ENCODE measurements at regions not wholly inside any gene's neighbourhood (a gene's known extent, or its start where the extent isn't known, plus 50 kb on each side); places are given as distances from the start of the nearest gene placed in this dataset.

DNA sequence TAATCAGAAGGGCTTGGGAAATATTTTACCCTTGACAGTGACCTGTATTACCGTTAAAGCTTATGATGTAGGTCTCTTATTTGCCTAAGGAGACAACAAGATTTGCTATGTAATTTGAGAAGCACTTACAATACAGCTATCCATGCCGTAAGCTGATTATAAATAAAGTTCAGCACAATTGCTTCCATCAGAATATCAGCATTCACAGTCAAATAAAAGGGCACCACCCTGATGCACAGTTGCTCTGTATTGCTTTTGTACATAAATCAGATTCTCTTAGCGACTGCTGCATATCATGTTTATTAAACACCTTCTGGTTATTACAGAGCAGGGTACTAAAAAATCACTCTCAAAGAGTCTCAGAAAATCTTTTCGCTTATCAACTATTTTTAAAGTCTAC is 67.3 kb upstream of the VRK1 start:
- no peak for DNase-seq

DNA sequence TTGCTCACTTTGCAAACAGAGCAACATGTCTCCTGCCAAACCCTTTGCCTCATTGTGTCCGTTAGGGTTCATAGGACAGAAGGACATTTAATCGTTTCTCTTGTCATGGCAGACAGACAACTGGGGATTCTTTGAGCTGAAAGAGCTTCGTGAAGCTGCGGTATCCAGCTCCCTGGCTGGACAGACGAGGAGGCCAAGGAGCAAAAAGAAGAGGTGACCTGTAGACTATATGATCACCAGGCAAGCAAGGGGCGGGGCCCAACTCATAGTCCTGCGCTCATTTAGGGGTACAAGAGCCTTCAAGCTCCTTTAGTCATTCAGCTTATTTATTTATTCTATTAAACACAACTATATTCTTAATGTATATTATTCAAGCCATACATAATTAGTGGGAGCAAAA is 66.8 kb upstream of the VRK1 start:
- no peak for DNase-seq

DNA sequence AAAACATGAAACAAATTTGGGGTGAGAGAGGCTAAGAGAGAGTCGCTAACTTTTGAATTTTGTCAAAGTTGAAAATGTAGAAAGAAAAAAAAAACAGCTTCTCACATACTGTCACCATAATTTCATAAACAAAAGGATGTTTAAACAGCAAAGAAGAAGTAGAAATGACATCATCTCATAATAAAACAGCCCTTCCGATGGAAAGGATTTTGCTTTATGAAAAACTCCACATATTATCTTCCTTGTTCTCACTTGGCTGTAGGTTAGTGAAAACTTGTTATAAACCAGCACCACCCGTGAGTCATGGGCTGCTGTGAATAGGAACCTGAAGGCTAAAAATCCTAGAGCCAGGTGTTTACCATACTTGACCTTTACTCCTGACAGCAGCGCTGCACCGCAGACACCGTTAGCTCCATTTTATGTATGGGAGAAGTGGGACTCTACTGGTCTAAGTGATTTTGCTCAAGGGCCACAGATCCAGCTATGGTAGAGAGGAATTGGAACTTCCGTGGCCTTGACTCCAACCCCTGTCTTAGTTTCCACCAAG is 63.0 kb upstream of the VRK1 start:
- DNase-seq = no peak

DNA sequence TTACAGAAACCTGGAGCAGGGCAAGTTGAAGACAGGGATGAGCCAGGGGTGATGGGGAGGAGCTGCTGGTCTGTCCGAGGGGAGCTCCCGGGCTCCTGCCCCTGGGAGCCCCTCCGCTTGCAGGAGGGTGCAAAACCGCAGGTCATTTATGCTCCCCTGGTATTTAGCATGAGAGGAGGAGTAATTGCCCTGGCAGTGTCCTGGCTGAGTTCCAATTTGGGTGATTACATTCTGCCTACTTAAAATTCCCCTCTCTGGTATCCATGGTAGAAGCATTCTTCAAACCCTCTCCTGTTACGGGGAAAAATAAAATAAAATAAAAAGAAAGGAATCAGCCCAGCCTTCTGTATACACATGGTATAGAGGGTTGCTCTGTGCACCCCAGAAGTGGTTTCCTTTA is 61.7 kb upstream of the VRK1 start:
- DNase-seq = peak; percentile 53

DNA sequence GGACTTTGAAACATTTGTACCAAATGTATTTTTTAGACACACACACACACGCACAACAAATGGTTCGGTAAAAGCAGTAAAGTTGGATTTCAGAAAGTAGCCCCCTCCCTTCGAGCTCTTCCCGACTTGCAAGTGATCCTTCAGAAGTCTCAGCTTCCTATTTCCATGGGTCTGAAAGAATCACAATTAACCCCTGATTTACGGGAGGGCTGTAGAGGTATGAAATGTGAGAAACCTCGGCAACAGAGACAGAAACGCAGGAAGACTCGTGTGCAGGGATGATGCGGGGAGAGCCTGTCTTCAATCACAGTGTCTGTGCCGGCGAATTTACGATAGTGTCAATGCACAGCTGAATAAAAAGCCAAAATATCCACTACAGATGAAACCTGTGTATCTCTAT is 60.7 kb upstream of the VRK1 start:
- no peak for DNase-seq

DNA sequence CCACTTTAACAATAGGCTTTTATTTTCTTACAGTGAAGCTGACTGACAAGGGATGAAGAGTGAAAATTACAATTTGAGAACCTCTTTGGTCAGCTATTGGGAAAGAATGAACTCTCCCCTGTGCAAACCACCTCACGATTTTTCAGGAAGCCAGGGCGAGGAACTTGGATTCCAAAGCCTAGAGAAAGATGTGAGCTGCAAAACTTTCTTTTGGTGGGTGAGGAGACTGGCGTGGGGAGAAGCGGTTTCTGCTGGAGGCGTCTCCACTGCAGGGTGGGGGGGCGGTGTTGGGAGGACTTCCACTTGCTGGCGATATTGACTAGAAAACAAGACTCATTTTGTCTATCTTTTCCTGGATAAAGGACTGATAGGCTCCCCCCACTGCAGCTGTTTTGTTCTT is 59.3 kb upstream of the VRK1 start:
- DNase-seq = no peak

DNA sequence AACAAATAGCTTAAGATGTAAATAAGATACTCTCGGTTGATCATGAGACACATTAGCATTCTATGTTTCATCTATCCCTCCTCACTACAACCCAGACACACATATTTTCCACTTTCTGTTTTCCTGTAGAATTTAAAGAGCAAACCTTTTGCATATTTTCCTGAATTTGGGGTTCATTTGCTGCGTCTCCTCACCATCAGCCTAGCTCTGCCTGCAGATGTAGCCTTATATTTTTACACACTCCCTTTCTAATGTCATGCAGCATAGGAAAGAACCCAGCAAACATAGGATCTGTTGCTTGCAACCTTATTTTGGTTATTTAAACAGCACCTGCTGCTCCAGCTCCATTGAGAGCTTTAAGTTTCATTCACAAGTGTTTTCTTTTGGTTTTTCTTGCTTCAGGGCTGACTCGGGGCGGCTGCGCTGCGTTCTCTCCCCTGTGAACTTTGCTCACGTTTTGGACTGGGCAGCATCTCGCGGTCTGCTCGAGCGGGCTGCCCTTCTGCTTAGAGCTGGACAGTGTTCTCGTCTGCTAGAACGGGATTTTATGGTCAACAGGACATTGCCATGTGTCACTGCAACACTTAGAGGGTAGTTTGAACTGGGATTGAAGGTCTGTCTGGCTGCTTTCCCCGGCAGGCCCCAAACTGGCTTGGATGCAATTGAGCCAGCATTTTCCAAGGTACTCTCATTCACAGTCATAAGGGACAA is 57.8 kb upstream of the VRK1 start:
- no peak for DNase-seq

DNA sequence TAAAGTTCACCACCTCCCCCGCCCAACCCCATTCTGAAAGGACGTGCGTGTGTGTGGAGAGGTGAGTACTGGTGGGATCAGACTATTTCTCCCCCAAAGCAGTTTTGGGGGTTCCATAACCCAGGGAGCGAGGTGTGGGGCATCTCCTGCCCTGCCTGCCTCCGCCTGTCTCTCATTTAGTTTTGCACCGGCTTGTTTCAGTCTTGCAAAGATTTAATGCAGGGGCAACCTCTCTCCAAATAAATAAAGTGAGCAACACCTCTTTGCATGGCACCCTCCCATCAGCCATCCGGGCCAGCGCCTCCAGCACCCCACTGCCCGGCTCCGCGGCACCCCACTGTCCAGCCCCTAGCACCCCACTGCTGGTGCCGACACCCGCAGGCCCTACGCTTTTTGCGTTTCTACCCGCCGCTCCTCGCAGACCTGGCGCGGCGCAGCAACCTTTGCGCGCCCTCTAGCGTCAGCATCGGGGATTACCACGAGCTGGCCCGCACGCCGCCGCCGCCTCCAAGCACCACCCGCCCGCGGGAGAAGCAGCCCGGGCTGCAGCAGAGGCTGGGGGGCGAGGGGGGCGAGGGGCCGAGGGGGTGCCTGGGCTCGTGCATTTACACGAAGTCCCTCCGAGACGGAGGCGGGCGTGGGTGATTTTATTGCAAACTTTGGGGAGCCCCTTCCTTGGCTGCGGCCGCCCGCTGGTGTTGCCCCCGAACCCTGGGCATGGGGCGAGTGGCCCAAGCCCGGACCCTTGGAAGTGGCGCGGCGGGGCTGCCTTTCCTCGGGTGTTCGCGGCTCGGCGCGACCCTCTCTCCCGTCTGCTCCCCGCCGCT is 55.8 kb upstream of the VRK1 start:
- DNase-seq = no peak

DNA sequence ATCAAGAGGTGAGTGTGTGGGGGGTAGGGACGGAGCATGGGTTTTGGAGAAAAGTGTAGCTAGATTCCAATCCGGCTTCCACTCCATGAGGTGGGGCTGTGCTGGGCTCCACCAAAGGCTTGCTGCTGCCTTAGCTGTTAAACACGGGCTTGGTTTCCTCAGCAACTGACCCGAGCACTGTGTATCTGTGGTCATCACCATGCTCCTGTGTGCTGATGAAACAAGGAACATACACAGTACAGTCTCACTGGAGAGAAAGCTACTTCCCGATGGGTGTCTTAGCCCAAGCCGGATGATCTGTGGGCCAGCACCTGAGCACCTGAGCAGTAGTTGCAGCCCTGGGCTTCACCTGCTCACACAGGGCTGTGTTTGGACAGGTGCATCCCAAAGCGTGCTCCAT is 52.9 kb upstream of the VRK1 start:
- no peak for DNase-seq

DNA sequence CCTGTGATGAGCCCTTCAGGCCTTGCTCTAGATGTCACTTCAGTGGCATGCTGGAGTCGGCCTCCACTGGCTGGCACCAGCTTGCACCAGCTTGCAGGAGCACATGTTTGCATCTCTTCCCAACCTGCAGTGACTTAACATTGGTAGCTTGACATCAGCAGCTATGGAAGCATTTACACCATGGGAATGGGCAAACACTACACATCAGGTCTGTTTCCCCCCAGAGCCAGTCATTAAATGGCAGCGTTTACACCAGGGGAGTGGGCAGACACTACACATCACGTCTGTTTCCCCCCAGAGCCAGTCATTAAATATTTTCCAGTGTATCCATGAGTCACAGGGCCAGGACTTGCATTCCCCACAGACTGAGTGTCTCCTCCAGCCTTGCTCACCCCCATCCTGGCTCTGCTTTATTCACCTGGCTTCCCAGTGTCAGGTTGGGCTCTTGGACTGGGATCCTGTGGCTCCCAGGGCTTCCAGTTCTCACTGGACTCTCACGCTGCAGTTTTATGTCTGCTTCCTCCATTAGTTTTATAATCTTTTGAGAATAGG is 51.6 kb upstream of the VRK1 start:
- no peak for DNase-seq

DNA sequence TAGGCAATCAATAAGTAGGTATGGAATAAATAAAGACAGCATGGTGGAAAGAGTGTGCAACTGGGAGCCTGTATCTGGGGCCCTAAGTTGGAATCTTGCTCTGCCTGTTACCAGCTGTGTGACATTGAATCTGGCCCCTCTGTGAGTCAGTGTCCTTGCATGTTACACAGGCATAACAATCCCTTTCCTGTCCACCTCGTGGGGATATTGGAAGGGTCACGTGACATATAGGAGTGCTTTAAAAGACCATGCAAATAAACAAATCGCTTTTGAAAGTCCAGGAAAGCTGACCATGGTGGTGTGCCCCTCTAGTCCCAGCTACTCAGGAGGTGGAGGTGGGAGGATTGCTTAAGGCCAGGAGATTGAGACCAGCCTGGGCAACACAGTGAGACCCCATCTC is 51.1 kb upstream of the VRK1 start:
- no peak for DNase-seq

DNA sequence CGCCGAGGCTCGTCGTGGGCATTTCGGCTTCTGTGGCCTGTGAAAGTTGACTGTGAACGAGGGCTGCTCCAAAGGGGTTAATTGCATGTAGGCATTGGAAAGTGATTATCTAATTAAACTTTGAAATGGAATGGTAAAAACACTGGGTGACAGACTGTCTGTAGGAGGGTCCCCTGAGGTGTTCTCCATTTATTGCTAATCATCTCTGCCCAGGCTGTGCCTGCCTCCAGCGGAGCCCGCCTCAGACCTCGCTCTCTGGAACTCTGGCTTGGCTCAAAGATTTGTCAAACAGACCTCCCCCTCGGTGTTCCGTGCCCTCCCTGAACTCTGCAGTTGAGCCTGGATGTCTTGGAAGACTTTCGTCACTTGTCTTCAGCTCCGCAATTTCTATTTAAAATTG is 50.2 kb upstream of the VRK1 start:
- DNase-seq = no peak

All from NCI-H1417 treated with DMSO at 0.1 percent for 48 hours (cell line).